Psoas muscle (tissue), 7 donors: ENCODE measurements at regions not wholly inside any gene's neighbourhood (a gene's known extent, or its start where the extent isn't known, plus 50 kb on each side); places are given as distances from the start of the nearest gene placed in this dataset.
"Not testable (repeated sequence)": the region's sequence is repeated elsewhere in the genome, so short reads cannot be mapped to it uniquely, and the experiment has no call there.

Source experiments
- ATAC-seq, 4 donors: fragments of 200-7000 bp; cut with Tn5 transposase; one replicate each; pipeline ENCODE4 v1.9.1; 2020; ENCODE audit warnings: moderate library complexity in 3 of 4, mild to moderate bottlenecking in 2 of 4
- DNase-seq, 2 donors: peaks; one replicate each; pipeline ENCODE4 v3.0.0-alpha.2; 2020
- H3K27ac ChIP-seq: fragments of 200-600 bp; one replicate; pipeline ENCODE4 v1.8.0; 2022
- H3K27me3 ChIP-seq, 3 donors: fragments of 200-600 bp in 1 of 3; one replicate each; pipeline versions ENCODE4 v1.6.1 to v1.8.0; 2013 to 2022; ENCODE audit warnings: low read length in 2 of 3, mild to moderate bottlenecking in 2 of 3, moderate library complexity in 1 of 3; ENCODE audit not compliant: insufficient read depth in 3 of 3
- H3K36me3 ChIP-seq, 2 donors: fragments of 200-600 bp in 1 of 2; one replicate each; pipeline versions ENCODE4 v1.6.1 to v1.8.0; 2013 to 2022; ENCODE audit warnings: low read depth in 1 of 2, mild to moderate bottlenecking in 1 of 2, moderate library complexity in 1 of 2; ENCODE audit not compliant: insufficient read depth in 1 of 2
- H3K4me1 ChIP-seq: fragments of 200-600 bp; one replicate; pipeline ENCODE4 v1.8.0; 2022
- H3K4me3 ChIP-seq: fragments of 200-600 bp; one replicate; pipeline ENCODE4 v1.8.0; 2022; ENCODE audit warnings: mild to moderate bottlenecking
- H3K9me3 ChIP-seq: fragments of 200-600 bp; one replicate; pipeline ENCODE4 v1.8.0; 2022
- CTCF ChIP-seq: fragments of 200-600 bp; IDR thresholded peaks from one replicate; pipeline ENCODE4 v1.8.0; 2022; ENCODE audit warnings: antibody characterized with exemption
- WGBS, 3 donors: extraction: QIAGEN DNeasy Blood & Tissue Kit; methylation state at CpG; one replicate each; pipeline versions ENCODE4 v1.1.6 to v1.1.7; 2013; 5-methylcytosine and 5-hydroxymethylcytosine counted together
- intact Hi-C, 2 donors: fragments of 100-400 bp; cut with DNase I; formaldehyde crosslinking; loops; one replicate each; pipeline versions ENCODE4 v1.11.0 to v1.14.2; 2022
- donor health status: healthy with polysubstance abuse.
- donor health status: DM: no; HTN: no; CAD: no; lungs with moderate emphysema.
- donor health status: Bipolar disorder and iron deficiency.
- donor health status: healthy.
- donor health status: DM: yes; HTN: yes; CAD: no.
- donor health status: DM: no; HTN: no; CAD: no.
- donor health status: DM: yes; HTN: yes; CAD: no.

GRCh38 chr3:8311321-8311720, 190.3 kb upstream of the LMCD1 start:
- Histone ChIP-seq H3K27ac (no peak overlapping the region), H3K4me1 (no peaks in the 10 kb centered on the region), H3K4me3 (no peak overlapping the region), H3K36me3 (no peaks in the 10 kb centered on the region), H3K9me3 (peaks cover 14% of the 10 kb centered on the region), H3K27me3 (no peaks in the 10 kb centered on the region)
- no peak for DNase-seq
- no peak for TF ChIP-seq CTCF
- ATAC-seq: no peak
- intact Hi-C loops: no loop called here
- WGBS, 3 donors: 95 to 96% (median 95%) methylated on average over 3 of the region's 3 CpGs

- no peak for DNase-seq
- no peak for TF ChIP-seq CTCF
- Histone ChIP-seq H3K9me3 (peaks cover 14% of the 10 kb centered on the region), H3K27me3 (no peaks in the 10 kb centered on the region), H3K27ac (no peak overlapping the region), H3K4me1 (no peaks in the 10 kb centered on the region), H3K4me3 (no peak overlapping the region), H3K36me3 (no peaks in the 10 kb centered on the region)
- intact Hi-C loops: no loop called here
- ATAC-seq: no peak
These were observed 188.9 kb upstream of the LMCD1 start for GRCh38 chr3:8312685-8313084.

GRCh38 chr3:8313560-8314267, 187.9 kb upstream of the LMCD1 start:
- intact Hi-C loops: no loop called here

GRCh38 chr3:8315526-8315925, 186.1 kb upstream of the LMCD1 start:
- H3K9me3 ChIP-seq, ATAC-seq, intact Hi-C loops, H3K36me3 ChIP-seq, H3K4me1 ChIP-seq, H3K4me3 ChIP-seq, H3K27me3 ChIP-seq, H3K27ac ChIP-seq, DNase-seq: not testable (repeated sequence)
- 60 to 75% (median 63%) methylated on average over 3 of the region's 3 CpGs for WGBS, 3 donors

More at GRCh38 chr3:8313560-8314267, 187.9 kb upstream of the LMCD1 start:
- Histone ChIP-seq H3K27ac (no peak overlapping the region), H3K4me3 (no peak overlapping the region), H3K27me3 (no peaks in the 10 kb centered on the region), H3K36me3 (no peaks in the 10 kb centered on the region), H3K9me3 (peaks cover 5% of the 10 kb centered on the region), H3K4me1 (no peaks in the 10 kb centered on the region)
- no peak for DNase-seq
- TF ChIP-seq CTCF: no peak
- no peak for ATAC-seq
- WGBS, 3 donors: 57 to 73% (median 64%) methylated on average over 5 of the region's 5 CpGs

GRCh38 chr3:8317661-8318649, 183.7 kb upstream of the LMCD1 start:
- H3K27me3 ChIP-seq: no peaks in the 10 kb centered on the region
- H3K4me3 ChIP-seq: no peak overlapping the region
- DNase-seq: no peak
- H3K9me3 ChIP-seq: no peaks in the 10 kb centered on the region
- H3K27ac ChIP-seq: no peak overlapping the region
- no peak for TF ChIP-seq CTCF
- WGBS, 3 donors: 69 to 76% (median 74%) methylated on average over 8 of the region's 8 CpGs
- ATAC-seq: no peak
- no peaks in the 10 kb centered on the region for H3K36me3 ChIP-seq
- no peaks in the 10 kb centered on the region for H3K4me1 ChIP-seq
- intact Hi-C loops: no loop called here
